Fibroblast of lung (primary cell): ENCODE measurements at regions not wholly inside any gene's neighbourhood (a gene's known extent, or its start where the extent isn't known, plus 50 kb on each side); places are given as distances from the start of the nearest gene placed in this dataset.

ENCODE experiments used
- DNase-seq, 2 donors: peaks; one replicate each; pipeline versions ENCODE4 v3.0.0 to v3.0.0-alpha.2; 2010; ENCODE audit warnings: low read depth in 2 of 2
- H2AFZ ChIP-seq: 2 replicates; pipeline ENCODE4 v1.5.1; 2012; ENCODE audit warnings: low read length, control low read depth, inconsistent platforms
- H3K27ac ChIP-seq: 2 replicates; pipeline ENCODE4 v1.5.1; 2011; ENCODE audit warnings: low read length, control low read depth; ENCODE audit not compliant: insufficient read depth
- H3K27me3 ChIP-seq: 2 replicates; pipeline ENCODE4 v1.5.1; 2011; ENCODE audit warnings: mild to moderate bottlenecking, low read length; ENCODE audit not compliant: control insufficient read depth, insufficient read depth
- H3K36me3 ChIP-seq: 2 replicates; pipeline ENCODE4 v1.5.1; 2011; ENCODE audit warnings: low read length; ENCODE audit not compliant: control insufficient read depth, insufficient read depth
- H3K4me1 ChIP-seq: 2 replicates; pipeline ENCODE4 v1.5.1; 2011; ENCODE audit warnings: low read length; ENCODE audit not compliant: control insufficient read depth, insufficient read depth; ENCODE audit errors: extremely low read depth
- H3K4me2 ChIP-seq: 2 replicates; pipeline ENCODE4 v1.5.1; 2011; ENCODE audit warnings: low read length, control low read depth; ENCODE audit not compliant: insufficient read depth; ENCODE audit errors: extremely low read depth
- H3K4me3 ChIP-seq, 4 experiments: fragments of 200-600 bp in 1 of 4; sonication (generic) in 1 of 4; replicated peaks in 1 of 4; 2 replicates each; pipeline ENCODE4 v1.5.1; 2011 to 2016; ENCODE audit warnings: low read length in 4 of 4, low read depth in 3 of 4, mild to moderate bottlenecking in 3 of 4, control low read depth in 2 of 4, inconsistent platforms in 1 of 4, mixed read lengths in 1 of 4; ENCODE audit not compliant: insufficient read depth in 1 of 4; ENCODE audit errors: control extremely low read depth in 1 of 4
- H3K79me2 ChIP-seq: 2 replicates; pipeline ENCODE4 v1.5.1; 2012; ENCODE audit warnings: mild to moderate bottlenecking, low read length, inconsistent platforms; ENCODE audit not compliant: control insufficient read depth, insufficient read depth
- H3K9ac ChIP-seq: 2 replicates; pipeline ENCODE4 v1.5.1; 2011; ENCODE audit warnings: mild to moderate bottlenecking, low read length, control low read depth; ENCODE audit not compliant: insufficient read depth
- H3K9me3 ChIP-seq: 2 replicates; pipeline ENCODE4 v1.5.1; 2012; ENCODE audit warnings: low read depth, low read length; ENCODE audit not compliant: control insufficient read depth, insufficient read depth
- H4K20me1 ChIP-seq: 2 replicates; pipeline ENCODE4 v1.5.1; 2011; ENCODE audit warnings: low read length; ENCODE audit not compliant: control insufficient read depth, insufficient read depth; ENCODE audit errors: extremely low read depth
- CTCF ChIP-seq, 2 donors: IDR thresholded peaks in 1 of 2; conservative IDR thresholded peaks in 1 of 2; 1 replicate in 1 of 2; 2 replicates in 1 of 2; pipeline ENCODE4 v1.5.1; 2011 to 2012; ENCODE audit warnings: low read length in 2 of 2, control low read depth in 1 of 2, inconsistent platforms in 1 of 2, low read depth in 1 of 2, mild to moderate bottlenecking in 1 of 2
- EZH2 ChIP-seq: IDR thresholded peaks from 2 replicates; pipeline ENCODE4 v1.5.1; 2012; ENCODE audit warnings: low read length, control low read depth, mild to moderate bottlenecking; ENCODE audit errors: missing control alignments

GRCh38 chr9:99358668-99359067, 136.6 kb downstream of the SEC61B start:
- Histone ChIP-seq H3K36me3 (no peaks in the 10 kb centered on the region), H3K9ac (no peak overlapping the region), H3K9me3 (no peaks in the 10 kb centered on the region), H2AFZ (no peak overlapping the region), H3K27ac (no peak overlapping the region), H3K79me2 (no peaks in the 10 kb centered on the region), H3K27me3 (no peaks in the 10 kb centered on the region), H3K4me3 (no peak overlapping the region), H3K4me1 (peaks cover 16% of the 10 kb centered on the region), H4K20me1 (no peaks in the 10 kb centered on the region), H3K4me2 (no peak overlapping the region)
- DNase-seq: no peak
- TF ChIP-seq EZH2 (no peak), CTCF (conservative IDR thresholded peaks at IDR 0.05 in 1 of 2, IDR thresholded peaks at IDR 0.05 in 1 of 2; ENCODE audit: low read depth in 1 of 2, low read length in 2 of 2) (no peak)

GRCh38 chr9:99359336-99359735, 137.3 kb downstream of the SEC61B start:
- no peaks in the 10 kb centered on the region for H3K9me3 ChIP-seq
- no peaks in the 10 kb centered on the region for H3K27me3 ChIP-seq
- no peaks in the 10 kb centered on the region for H3K79me2 ChIP-seq
- no peaks in the 10 kb centered on the region for H4K20me1 ChIP-seq
- DNase-seq: no peak
- no peak overlapping the region for H3K9ac ChIP-seq
- no peaks in the 10 kb centered on the region for H3K36me3 ChIP-seq
- H2AFZ ChIP-seq: no peak overlapping the region
- no peak overlapping the region for H3K27ac ChIP-seq
- H3K4me3 ChIP-seq: no peak overlapping the region
- H3K4me2 ChIP-seq: no peak overlapping the region
- peaks cover 10% of the 10 kb centered on the region for H3K4me1 ChIP-seq
- TF ChIP-seq EZH2: no peak
- no peak for TF ChIP-seq CTCF (conservative IDR thresholded peaks at IDR 0.05 in 1 of 2, IDR thresholded peaks at IDR 0.05 in 1 of 2; ENCODE audit: low read depth in 1 of 2, low read length in 2 of 2)

DNA sequence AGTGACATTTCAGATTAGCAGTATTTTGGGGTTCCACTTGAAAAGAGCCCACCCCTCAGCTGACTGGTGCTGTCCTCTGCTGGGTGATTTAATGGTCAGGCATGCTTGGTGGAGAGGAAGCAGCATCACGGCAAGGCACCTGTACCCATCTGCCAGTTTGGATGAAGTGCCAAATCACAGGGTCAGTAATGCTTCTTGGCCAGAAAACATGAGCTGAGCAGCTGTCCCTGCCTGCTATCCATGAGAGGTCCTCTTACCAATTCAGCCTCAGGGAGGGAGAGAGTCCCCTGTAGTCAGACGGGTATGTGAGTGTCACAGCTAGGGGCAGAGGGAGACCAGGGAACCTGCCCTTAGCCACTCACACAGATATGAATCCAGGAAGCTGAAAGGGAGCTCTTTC, 137.9 kb downstream of the SEC61B start:
- no peaks in the 10 kb centered on the region for H4K20me1 ChIP-seq
- no peak overlapping the region for H3K4me3 ChIP-seq
- H3K79me2 ChIP-seq: no peaks in the 10 kb centered on the region
- H3K27me3 ChIP-seq: no peaks in the 10 kb centered on the region
- TF ChIP-seq EZH2 (no peak), CTCF (conservative IDR thresholded peaks at IDR 0.05 in 1 of 2, IDR thresholded peaks at IDR 0.05 in 1 of 2; ENCODE audit: low read depth in 1 of 2, low read length in 2 of 2) (no peak)
- H3K4me1 ChIP-seq: peaks cover 11% of the 10 kb centered on the region
- no peaks in the 10 kb centered on the region for H3K9me3 ChIP-seq
- H3K36me3 ChIP-seq: no peaks in the 10 kb centered on the region
- no peak for DNase-seq
- no peak overlapping the region for H3K27ac ChIP-seq
- no peak overlapping the region for H2AFZ ChIP-seq
- no peak overlapping the region for H3K9ac ChIP-seq
- no peak overlapping the region for H3K4me2 ChIP-seq
